AG08396 (cell line): ENCODE measurements at regions not wholly inside any gene's neighbourhood (a gene's known extent, or its start where the extent isn't known, plus 50 kb on each side); places are given as distances from the start of the nearest gene placed in this dataset.
A peak's percentile ranks its signal among the peaks of the same experiment; 100 is the strongest.

ENCODE experiments used
- DNase-seq: peaks from one replicate; pipeline ENCODE4 v3.0.0; 2012; ENCODE audit warnings: low spot score, mixed read lengths

DNA sequence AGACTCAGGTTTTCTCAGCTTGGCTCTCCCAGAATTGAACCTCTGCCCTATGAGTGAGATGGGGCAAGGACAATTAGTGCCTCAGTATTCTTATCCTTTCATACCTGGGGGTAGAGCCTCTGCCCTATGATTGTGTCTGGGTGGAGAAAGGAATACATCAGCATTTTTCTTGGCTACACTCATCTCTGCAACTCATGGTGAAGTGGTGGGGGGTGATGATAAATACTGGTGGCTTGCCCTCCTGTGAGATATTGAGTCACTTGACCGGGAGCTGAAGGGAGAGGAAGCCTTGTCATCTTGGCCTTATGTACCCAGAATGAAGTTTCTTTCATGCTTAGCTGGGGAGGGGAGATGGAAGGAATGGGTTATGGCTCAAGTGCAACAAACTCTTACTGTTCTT is 71.3 kb upstream of the ENOX2 start:
- no peak for DNase-seq

DNA sequence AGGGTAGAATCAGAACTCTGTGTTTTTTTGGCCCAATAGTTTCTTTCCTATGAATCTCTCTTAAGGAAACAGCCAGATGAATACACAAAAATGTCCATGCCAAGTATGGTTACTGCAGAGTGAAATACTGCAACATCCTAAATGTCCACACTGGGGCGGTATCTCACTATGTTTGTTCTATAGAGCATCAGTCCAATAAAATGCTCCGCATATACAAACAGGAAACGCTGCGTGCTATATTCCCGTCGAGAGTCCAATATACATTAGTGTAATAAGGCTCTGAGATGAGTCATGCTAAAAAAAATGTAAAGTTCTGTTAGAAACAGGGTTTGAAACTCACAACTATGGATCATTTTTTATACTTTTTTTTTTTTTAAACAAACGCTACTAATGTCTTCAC is 72.9 kb upstream of the ENOX2 start:
- peak; percentile 33 for DNase-seq

DNA sequence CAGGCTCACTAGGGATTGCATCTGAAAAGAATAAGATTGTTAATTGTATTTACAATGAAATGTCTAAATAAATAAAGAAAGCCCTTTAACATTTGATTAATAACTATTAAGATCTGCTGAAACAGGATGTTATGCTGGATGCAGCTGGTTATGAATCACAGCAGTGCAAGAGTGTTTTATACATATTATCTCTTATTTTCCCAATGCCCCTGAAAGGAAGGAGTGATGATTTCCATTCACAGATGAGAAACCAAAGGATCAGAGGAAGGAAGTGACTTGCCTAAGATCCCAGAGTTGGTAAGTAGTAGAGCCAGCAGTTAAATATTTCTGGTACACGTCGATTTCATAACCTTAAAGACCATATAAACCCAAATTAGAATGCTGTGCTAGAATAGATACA is 76.3 kb upstream of the ARHGAP36 start:
- no peak for DNase-seq

DNA sequence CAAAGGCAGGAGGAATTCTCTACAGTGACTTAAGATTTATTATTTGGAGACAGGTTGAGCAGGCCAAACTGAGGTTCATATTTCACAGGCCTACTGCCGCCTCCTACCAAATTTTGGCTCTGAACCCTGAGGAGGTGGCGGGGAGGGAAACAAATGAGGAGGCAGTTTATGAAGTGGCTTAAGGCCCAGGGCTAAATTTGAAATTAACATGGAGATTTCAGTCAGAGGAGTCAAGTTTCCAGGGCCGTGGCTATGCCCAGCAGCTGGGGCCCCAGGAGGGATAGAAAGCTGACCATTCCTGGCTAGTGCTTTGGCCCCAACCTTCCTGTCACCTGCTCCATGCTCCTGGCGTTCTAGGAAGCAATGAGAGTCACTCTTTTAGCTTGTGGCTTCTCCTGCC is 73.4 kb upstream of the ARHGAP36 start:
- no peak for DNase-seq

DNA sequence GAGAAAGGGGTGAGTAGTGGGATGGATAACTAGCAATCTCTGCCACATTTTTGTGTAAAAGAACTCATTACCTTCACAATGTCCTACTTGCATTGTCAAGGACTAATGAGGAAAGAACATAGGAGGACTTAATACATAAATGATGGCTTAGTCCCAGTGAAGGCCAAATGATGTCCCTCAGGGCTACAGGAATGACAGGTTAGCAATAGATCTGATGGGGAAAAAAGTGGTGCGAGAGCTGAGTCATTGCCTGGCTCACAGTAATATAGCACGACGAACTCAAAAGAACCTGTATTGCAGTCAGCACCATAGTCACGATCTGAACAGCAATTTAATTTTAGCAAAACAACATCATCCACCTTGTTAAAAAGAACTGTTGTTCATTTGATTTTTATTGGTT is 70.9 kb upstream of the ARHGAP36 start:
- DNase-seq = no peak

DNA sequence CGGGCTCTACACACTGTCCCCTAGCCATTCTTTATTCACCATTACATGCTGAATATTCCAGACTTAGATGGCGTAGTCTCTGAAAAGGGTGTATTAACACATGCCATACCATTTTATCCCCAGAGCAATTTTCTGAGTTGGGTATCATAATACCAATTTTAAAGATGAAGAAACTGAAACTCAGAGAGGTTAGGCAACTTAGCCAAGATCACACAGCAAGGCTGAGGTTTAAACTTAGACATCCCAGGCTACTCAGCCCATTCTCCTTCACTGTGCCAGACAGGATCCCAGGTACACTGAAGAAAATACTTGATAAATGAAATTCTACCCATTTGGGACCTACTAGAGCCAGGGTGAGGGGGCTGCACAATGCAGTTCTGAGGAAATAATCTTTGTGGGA is 67.4 kb upstream of the ARHGAP36 start:
- DNase-seq = no peak

DNA sequence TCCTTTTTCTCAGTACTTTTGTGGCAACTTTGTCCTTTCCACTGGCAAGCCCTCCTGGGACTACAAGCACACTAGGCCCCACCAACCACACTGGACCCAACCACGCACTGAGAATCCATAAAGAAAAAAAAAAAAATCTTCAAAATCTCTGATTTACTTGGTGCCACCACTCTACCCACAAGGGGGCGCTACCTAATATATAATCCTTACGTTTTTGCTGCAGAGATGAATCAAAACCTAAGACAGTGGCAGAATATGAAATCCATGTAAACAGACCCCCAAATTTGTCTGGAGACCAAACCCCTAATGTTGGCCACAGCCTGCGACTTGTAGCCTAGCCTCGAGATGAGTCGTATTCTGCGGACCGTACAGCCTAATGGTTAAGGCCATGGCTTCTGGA is 63.5 kb upstream of the ARHGAP36 start:
- DNase-seq = peak; percentile 8

DNA sequence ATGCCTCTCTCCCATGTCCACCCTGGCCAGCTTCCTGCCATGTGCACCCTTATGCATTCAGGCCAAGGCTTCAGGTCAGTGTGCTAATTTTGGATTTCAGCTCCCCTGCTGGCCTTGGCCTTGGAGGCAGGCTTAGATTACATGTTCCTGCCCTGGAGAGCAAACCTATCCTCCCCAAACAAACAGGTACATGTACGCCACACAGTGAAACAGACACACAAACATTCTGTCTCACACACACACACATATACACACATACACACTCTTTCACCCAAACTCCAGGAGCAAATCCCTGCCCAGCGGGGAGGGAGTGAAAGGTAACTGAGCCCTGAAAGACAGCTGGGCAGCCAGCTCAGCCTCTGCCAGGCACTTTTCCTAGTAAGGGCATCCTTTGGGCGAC is 62.7 kb upstream of the ARHGAP36 start:
- DNase-seq = no peak

DNA sequence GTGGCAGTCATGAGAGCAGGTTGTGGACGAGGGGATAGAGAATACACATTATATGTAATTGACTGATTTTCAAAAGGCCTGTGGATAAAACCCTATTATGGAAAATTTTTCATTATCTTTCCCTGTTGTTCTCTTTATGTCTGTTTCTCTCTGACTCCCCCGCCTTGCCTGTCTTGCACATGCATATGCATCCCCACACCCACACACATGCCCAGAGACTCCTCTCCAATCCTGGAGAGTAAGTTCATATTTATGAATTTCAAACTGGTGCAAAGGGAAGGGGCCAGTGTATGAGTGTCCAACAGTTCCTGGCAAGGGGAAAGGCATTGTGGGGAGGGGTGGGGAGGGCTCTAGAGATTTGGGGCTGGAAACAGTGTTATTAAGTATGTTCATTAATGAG is 60.8 kb upstream of the ARHGAP36 start:
- DNase-seq = no peak

DNA sequence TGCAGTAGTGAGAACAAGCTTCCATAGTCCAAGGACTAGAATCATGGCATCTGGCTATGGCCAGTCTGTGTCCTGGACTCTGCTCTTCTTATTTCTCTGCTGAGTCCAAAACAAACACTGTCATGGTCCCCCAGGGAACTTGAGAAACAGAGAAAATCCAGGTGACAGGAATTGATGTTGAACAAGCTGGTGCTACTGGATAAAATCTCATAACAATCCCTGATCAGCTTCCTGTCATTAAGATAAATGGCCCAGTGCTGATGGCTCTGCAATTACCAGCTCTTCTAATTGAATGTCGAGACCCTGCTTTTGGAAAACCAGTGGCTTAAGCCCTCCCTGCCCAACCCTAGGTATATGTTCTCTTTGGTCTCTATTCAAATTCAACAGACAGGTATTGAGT is 58.8 kb upstream of the ARHGAP36 start:
- DNase-seq = no peak
